ENCODE measurements at regions not wholly inside any gene's neighbourhood (a gene's known extent, or its start where the extent isn't known, plus 50 kb on each side); places are given as distances from the start of the nearest gene placed in this dataset.
A peak's percentile ranks its signal among the peaks of the same experiment; 100 is the strongest.
"Not testable (repeated sequence)": the region's sequence is repeated elsewhere in the genome, so short reads cannot be mapped to it uniquely, and the experiment has no call there.

DNA sequence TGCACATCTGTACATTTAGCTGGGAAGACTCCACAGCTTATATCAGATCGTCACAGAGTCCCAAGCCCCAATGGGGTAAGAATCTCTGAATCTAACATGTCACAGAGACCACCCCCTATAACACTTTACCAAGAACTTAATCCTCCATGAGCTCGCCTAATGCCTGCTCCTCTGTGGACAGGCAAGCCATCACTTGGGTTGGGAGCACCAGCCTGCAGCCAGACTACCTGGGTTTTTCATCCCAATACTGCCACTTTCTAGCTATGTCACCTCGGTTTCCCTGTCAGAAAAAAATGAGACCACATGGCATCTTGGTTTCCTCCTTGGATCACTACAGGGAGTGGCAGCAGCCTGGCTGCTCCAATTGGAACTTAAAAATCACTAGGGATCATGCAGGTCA, 277.9 kb upstream of the TLE3 start:
- TF ChIP-seq, protein P1, sequence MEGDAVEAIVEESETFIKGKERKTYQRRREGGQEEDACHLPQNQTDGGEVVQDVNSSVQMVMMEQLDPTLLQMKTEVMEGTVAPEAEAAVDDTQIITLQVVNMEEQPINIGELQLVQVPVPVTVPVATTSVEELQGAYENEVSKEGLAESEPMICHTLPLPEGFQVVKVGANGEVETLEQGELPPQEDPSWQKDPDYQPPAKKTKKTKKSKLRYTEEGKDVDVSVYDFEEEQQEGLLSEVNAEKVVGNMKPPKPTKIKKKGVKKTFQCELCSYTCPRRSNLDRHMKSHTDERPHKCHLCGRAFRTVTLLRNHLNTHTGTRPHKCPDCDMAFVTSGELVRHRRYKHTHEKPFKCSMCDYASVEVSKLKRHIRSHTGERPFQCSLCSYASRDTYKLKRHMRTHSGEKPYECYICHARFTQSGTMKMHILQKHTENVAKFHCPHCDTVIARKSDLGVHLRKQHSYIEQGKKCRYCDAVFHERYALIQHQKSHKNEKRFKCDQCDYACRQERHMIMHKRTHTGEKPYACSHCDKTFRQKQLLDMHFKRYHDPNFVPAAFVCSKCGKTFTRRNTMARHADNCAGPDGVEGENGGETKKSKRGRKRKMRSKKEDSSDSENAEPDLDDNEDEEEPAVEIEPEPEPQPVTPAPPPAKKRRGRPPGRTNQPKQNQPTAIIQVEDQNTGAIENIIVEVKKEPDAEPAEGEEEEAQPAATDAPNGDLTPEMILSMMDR (IDR thresholded peaks at IDR 0.05; ENCODE audit: low read depth, low read length) = no peak
- Histone ChIP-seq H3K4me3 (ENCODE audit: low read depth, low read length) (no peak overlapping the region), H3K27ac (no peak overlapping the region), H3K36me3 (no peaks in the 10 kb centered on the region), H3K9me3 (ENCODE audit: severe bottlenecking) (peaks cover 2% of the 10 kb centered on the region), H3K27me3 (ENCODE audit: insufficient read depth, low read depth, severe bottlenecking) (no peaks in the 10 kb centered on the region)
- no peak for DNase-seq

DNA sequence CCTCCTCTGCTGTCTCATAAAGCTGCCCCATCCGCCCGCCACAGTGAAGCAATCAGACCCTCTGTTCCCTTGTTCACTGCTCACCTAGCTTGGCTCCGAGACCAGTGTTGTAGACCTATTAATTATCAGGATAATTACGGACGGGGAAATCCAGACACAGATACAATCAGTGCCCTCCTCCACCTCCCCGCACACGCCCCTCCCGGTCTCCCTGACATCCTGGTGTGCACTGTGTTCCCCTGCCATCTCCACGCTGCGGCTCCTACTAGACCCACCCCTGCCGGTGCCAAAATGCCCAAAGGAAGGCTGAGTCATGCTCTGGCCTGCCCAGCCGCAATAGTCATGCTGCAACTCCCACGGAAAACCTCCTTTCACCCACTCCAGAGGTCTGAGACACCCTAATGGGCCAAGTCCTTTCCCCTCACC, 277.3 kb upstream of the TLE3 start:
- TF ChIP-seq, protein P1 (IDR thresholded peaks at IDR 0.05; ENCODE audit: low read depth, low read length) = no peak
- H3K4me3 ChIP-seq (ENCODE audit: low read depth, low read length) = no peak overlapping the region
- DNase-seq = no peak

DNA sequence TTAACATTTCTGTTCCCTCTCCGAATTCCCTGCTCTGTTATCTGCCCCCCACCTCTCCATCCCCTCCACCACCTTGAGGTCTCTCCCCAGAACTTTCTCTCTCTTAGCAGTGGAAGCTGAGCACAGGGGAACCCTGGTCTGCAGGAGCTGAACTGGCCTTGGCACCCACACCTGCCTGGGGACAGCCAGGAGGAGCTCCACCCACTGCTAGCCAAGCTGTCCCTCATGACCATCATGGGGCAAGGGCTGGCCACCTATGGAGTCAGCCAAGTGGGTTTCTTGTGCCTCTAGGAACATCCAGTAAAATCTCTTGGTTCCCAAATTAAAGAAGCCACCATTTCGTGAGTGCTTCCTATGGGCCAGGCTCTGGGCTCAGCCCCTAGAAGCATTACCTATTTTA, 276.4 kb upstream of the TLE3 start:
- DNase-seq = no peak
- no peak overlapping the region for H3K4me3 ChIP-seq (ENCODE audit: low read depth, low read length)
- no peaks in the 10 kb centered on the region for H3K27me3 ChIP-seq (ENCODE audit: insufficient read depth, low read depth, severe bottlenecking)
- peaks cover 2% of the 10 kb centered on the region for H3K9me3 ChIP-seq (ENCODE audit: severe bottlenecking)
- H3K36me3 ChIP-seq = no peaks in the 10 kb centered on the region
- H3K27ac ChIP-seq = no peak overlapping the region
- TF ChIP-seq, protein P1 (IDR thresholded peaks at IDR 0.05; ENCODE audit: low read depth, low read length) = no peak

More for the DNA sequence above, 277.3 kb upstream of the TLE3 start:
- Histone ChIP-seq H3K9me3 (ENCODE audit: severe bottlenecking) (peaks cover 2% of the 10 kb centered on the region), H3K27me3 (ENCODE audit: insufficient read depth, low read depth, severe bottlenecking) (no peaks in the 10 kb centered on the region), H3K27ac (no peak overlapping the region), H3K36me3 (no peaks in the 10 kb centered on the region)

DNA sequence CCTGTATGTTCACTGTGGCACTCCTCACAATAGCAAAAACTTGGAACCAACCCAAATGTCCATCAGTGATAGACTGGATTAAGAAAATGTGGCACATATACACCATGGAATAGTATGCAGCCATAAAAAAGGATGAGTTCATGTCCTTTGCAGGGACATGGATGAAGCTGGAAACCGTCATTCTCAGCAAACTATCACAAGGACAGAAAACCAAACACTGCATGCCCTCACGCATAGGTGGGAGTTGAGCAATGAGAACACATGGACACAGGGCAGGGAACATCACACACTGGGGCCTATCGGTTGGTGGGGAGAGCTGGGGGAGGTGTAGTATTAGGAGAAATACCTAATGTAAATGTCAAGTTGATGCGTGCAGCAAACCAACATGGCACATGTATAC, 275.7 kb upstream of the TLE3 start:
- H3K27ac ChIP-seq; H3K4me3 ChIP-seq (ENCODE audit: low read depth, low read length); DNase-seq: not testable (repeated sequence)

GRCh38 chr15:70367913-70368705, 270.4 kb upstream of the TLE3 start:
- H3K27me3 ChIP-seq (ENCODE audit: insufficient read depth, low read depth, severe bottlenecking); H3K27ac ChIP-seq; H3K4me3 ChIP-seq (ENCODE audit: low read depth, low read length); H3K36me3 ChIP-seq; DNase-seq; H3K9me3 ChIP-seq (ENCODE audit: severe bottlenecking): not testable (repeated sequence)
- TF ChIP-seq, protein P1 (IDR thresholded peaks at IDR 0.05; ENCODE audit: low read depth, low read length) = 0 out of 2 replicates have a peak, but pooled peaks have one; percentile 7

More for the DNA sequence above, 275.7 kb upstream of the TLE3 start:
- H3K9me3 ChIP-seq (ENCODE audit: severe bottlenecking); H3K27me3 ChIP-seq (ENCODE audit: insufficient read depth, low read depth, severe bottlenecking); H3K36me3 ChIP-seq: not testable (repeated sequence)

- not testable (repeated sequence) for H3K36me3 ChIP-seq; DNase-seq; H3K27me3 ChIP-seq (ENCODE audit: insufficient read depth, low read depth, severe bottlenecking); H3K9me3 ChIP-seq (ENCODE audit: severe bottlenecking); H3K4me3 ChIP-seq (ENCODE audit: low read depth, low read length); H3K27ac ChIP-seq
Observed at GRCh38 chr15:70364023-70364422, 266.3 kb upstream of the TLE3 start.

- Histone ChIP-seq H3K9me3 (ENCODE audit: severe bottlenecking) (no peaks in the 10 kb centered on the region), H3K4me3 (ENCODE audit: low read depth, low read length) (no peak overlapping the region), H3K27ac (no peak overlapping the region), H3K36me3 (no peaks in the 10 kb centered on the region), H3K27me3 (ENCODE audit: insufficient read depth, low read depth, severe bottlenecking) (no peaks in the 10 kb centered on the region)
- DNase-seq = peak; percentile 82
- TF ChIP-seq, protein P1 (IDR thresholded peaks at IDR 0.05; ENCODE audit: low read depth, low read length) = peak; percentile 97
Observed at GRCh38 chr15:70362886-70363285, 265.2 kb upstream of the TLE3 start.

All from WERI-Rb-1 (cell line).